ENCODE measurements at regions not wholly inside any gene's neighbourhood (a gene's known extent, or its start where the extent isn't known, plus 50 kb on each side); places are given as distances from the start of the nearest gene placed in this dataset.
A peak's percentile ranks its signal among the peaks of the same experiment; 100 is the strongest.

DNA sequence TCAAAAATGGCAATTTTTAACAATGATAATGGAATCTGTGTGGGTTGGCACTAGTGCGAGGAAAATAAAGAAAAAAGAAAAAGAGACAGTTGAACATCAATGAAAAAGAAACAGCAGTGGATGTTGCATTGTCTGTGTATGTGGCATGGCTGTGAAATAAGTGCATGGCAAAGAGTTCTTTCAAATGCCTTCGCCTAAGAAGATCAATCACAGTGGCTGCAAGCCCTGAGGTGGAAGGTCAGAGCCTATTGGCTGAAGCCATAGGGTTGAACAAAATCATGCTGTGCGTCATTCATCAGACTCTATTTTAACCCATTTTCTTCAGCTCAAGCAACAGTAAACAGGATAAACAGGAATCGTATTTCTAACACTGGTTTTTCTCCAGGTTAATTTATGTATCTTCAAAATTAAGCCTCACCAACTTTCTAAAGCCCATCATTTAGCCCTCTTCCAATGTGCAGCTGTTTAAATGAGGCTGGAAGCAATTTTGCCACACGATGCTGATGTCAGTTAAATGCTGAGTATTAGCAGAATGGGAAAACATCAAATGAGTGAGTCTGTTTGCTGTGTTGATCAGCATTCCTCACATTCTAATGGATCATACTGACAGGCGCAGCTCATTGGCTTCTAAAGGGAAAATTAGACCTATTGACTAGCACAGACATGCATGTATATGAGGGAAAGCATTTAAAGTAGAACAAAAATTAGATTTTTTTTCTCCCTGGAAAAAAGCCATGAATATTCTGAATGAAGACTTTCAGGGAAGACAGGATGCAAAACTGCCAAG lies 955.9 kb upstream of the EYS start:
- Histone ChIP-seq H3K4me3 (no peak overlapping the region), H3K27me3 (ENCODE audit: low read depth) (no peaks in the 10 kb centered on the region), H3K4me1 (no peaks in the 10 kb centered on the region), H3K27ac (replicated peaks) (no peak overlapping the region), H3K36me3 (no peaks in the 10 kb centered on the region), H3K9me3 (replicated peaks) (no peaks in the 10 kb centered on the region)
- intact Hi-C loops (cut with micrococcal nuclease), result no loop called here
- DNase-seq, result no peak
- TF ChIP-seq, protein P1, sequence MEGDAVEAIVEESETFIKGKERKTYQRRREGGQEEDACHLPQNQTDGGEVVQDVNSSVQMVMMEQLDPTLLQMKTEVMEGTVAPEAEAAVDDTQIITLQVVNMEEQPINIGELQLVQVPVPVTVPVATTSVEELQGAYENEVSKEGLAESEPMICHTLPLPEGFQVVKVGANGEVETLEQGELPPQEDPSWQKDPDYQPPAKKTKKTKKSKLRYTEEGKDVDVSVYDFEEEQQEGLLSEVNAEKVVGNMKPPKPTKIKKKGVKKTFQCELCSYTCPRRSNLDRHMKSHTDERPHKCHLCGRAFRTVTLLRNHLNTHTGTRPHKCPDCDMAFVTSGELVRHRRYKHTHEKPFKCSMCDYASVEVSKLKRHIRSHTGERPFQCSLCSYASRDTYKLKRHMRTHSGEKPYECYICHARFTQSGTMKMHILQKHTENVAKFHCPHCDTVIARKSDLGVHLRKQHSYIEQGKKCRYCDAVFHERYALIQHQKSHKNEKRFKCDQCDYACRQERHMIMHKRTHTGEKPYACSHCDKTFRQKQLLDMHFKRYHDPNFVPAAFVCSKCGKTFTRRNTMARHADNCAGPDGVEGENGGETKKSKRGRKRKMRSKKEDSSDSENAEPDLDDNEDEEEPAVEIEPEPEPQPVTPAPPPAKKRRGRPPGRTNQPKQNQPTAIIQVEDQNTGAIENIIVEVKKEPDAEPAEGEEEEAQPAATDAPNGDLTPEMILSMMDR (IDR thresholded peaks at IDR 0.05; ENCODE audit: borderline replicate concordance), result no peak

GRCh38 chr6:66662196-66662595 lies 955.2 kb upstream of the EYS start:
- intact Hi-C loops (cut with micrococcal nuclease), result no loop called here
- H3K27me3 ChIP-seq (ENCODE audit: low read depth), result no peaks in the 10 kb centered on the region
- no peaks in the 10 kb centered on the region for H3K4me1 ChIP-seq
- H3K4me3 ChIP-seq, result no peak overlapping the region
- H3K9me3 ChIP-seq (replicated peaks), result peaks cover 7% of the 10 kb centered on the region
- H3K27ac ChIP-seq (replicated peaks), result no peak overlapping the region
- TF ChIP-seq, protein P1 (IDR thresholded peaks at IDR 0.05; ENCODE audit: borderline replicate concordance), result peak; percentile 43
- no peak for DNase-seq
- H3K36me3 ChIP-seq, result no peaks in the 10 kb centered on the region

DNA sequence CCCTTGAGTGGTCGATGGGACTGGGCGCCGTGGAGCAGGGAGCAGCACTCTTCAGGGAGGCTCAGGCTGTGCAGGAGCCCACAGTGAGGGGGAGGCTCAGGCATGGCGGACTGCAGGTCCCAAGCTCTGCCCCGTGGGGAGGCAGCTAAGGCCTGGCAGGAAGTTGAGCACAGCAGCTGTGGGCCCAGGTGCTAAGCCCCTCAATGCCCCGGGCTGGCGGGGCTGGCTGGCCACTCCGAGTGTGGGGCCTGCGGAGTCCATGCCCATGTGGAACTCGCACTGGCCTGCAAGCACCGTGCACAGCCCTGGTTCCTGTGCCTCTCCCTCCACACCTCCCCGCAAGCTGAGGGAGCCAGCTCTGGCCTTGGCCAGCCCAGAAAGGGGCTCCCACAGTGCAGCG lies 948.4 kb upstream of the EYS start:
- Histone ChIP-seq H3K4me1 (no peaks in the 10 kb centered on the region), H3K36me3 (no peaks in the 10 kb centered on the region), H3K4me3 (no peak overlapping the region), H3K27ac (replicated peaks) (no peak overlapping the region), H3K9me3 (replicated peaks) (peaks cover 32% of the 10 kb centered on the region), H3K27me3 (ENCODE audit: low read depth) (no peaks in the 10 kb centered on the region)
- TF ChIP-seq, protein P1 (IDR thresholded peaks at IDR 0.05; ENCODE audit: borderline replicate concordance), result no peak
- no peak for DNase-seq
- intact Hi-C loops (cut with micrococcal nuclease), result no loop called here

DNA sequence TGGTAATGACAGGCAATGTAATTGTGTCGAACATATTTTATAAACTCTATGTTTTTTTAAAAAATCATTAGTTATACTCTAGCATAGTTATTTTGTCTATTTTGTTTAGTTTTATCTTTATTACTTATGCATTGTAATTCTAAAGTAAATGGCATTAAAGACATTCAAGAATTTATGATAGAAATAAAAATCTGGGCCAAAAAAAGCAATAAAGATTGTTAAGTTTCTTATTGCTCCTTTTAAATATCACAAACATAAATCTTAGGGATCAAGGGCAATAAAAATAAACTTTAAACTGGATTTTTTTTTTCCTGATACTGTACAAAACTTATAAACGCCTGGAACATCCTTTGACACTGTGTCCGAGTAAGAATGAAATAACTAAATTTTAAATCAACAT lies 931.5 kb upstream of the EYS start:
- intact Hi-C loops (cut with micrococcal nuclease), result no loop called here
- Histone ChIP-seq H3K27ac (replicated peaks) (no peak overlapping the region), H3K9me3 (replicated peaks) (peaks cover 27% of the 10 kb centered on the region), H3K4me3 (no peak overlapping the region), H3K4me1 (no peaks in the 10 kb centered on the region), H3K27me3 (ENCODE audit: low read depth) (no peaks in the 10 kb centered on the region), H3K36me3 (no peaks in the 10 kb centered on the region)
- DNase-seq, result no peak
- TF ChIP-seq, protein P1 (IDR thresholded peaks at IDR 0.05; ENCODE audit: borderline replicate concordance), result no peak

- Histone ChIP-seq H3K27ac (replicated peaks) (no peak overlapping the region), H3K36me3 (no peaks in the 10 kb centered on the region), H3K4me1 (no peaks in the 10 kb centered on the region), H3K9me3 (replicated peaks) (peaks cover 27% of the 10 kb centered on the region), H3K4me3 (no peak overlapping the region), H3K27me3 (ENCODE audit: low read depth) (no peaks in the 10 kb centered on the region)
- intact Hi-C loops (cut with micrococcal nuclease), result no loop called here
- no peak for DNase-seq
- TF ChIP-seq, protein P1 (IDR thresholded peaks at IDR 0.05; ENCODE audit: borderline replicate concordance), result no peak
Measured at GRCh38 chr6:66638099-66638498, 931.1 kb upstream of the EYS start.

All from left ventricle myocardium inferior (tissue), 1 donor.